ENCODE measurements at regions not wholly inside any gene's neighbourhood (a gene's known extent, or its start where the extent isn't known, plus 50 kb on each side); places are given as distances from the start of the nearest gene placed in this dataset.

- peaks cover 30% of the 10 kb centered on the region for H3K4me1 Mint-ChIP-seq (ENCODE audit: low read depth)
- H3K27me3 Mint-ChIP-seq: peaks cover 6% of the 10 kb centered on the region
- no peak overlapping the region for H3K27ac Mint-ChIP-seq
- peaks cover 9% of the 10 kb centered on the region for H3K9me3 Mint-ChIP-seq
- H3K36me3 Mint-ChIP-seq (ENCODE audit: low read depth): peaks cover 2% of the 10 kb centered on the region
- no peak overlapping the region for H3K4me3 Mint-ChIP-seq
- ChIA-PET CTCF (no interaction called here), POLR2A (no interaction called here)
- intact Hi-C loops (cut with micrococcal nuclease): no loop called here
- ATAC-seq: no peak
- no peak for DNase-seq
- no peak for TF ChIP-seq CTCF (IDR thresholded peaks at IDR 0.05)
Observed at GRCh38 chr21:35479065-35479448, 430.0 kb upstream of the RUNX1 start.

- peaks cover 6% of the 10 kb centered on the region for H3K27me3 Mint-ChIP-seq
- DNase-seq (no peak), ATAC-seq (no peak)
- H3K27ac Mint-ChIP-seq: no peak overlapping the region
- CTCF ChIA-PET: no interaction called here
- intact Hi-C loops (cut with micrococcal nuclease): no loop called here
- H3K4me1 Mint-ChIP-seq (ENCODE audit: low read depth): peaks cover 30% of the 10 kb centered on the region
- no peak overlapping the region for H3K4me3 Mint-ChIP-seq
- POLR2A ChIA-PET: interaction anchor here (0.6 kb wide), 1 partner anchor 521 kb away, joined by 3 read pairs; no protein-coding TSS in a partner anchor
- H3K36me3 Mint-ChIP-seq (ENCODE audit: low read depth): peaks cover 2% of the 10 kb centered on the region
- TF ChIP-seq CTCF (IDR thresholded peaks at IDR 0.05): no peak
- peaks cover 9% of the 10 kb centered on the region for H3K9me3 Mint-ChIP-seq
Observed at GRCh38 chr21:35478161-35479064, 429.3 kb upstream of the RUNX1 start.

- Mint-ChIP-seq H3K27me3 (peaks cover 6% of the 10 kb centered on the region), H3K4me3 (no peak overlapping the region), H3K36me3 (ENCODE audit: low read depth) (peaks cover 2% of the 10 kb centered on the region), H3K4me1 (ENCODE audit: low read depth) (peaks cover 28% of the 10 kb centered on the region), H3K9me3 (peaks cover 9% of the 10 kb centered on the region), H3K27ac (no peak overlapping the region)
- ATAC-seq (no peak), DNase-seq (no peak)
- ChIA-PET CTCF (no interaction called here), POLR2A (no interaction called here)
- intact Hi-C loops (cut with micrococcal nuclease): no loop called here
- no peak for TF ChIP-seq CTCF (IDR thresholded peaks at IDR 0.05)
Observed at GRCh38 chr21:35477622-35478021, 428.5 kb upstream of the RUNX1 start.

- intact Hi-C loops (cut with micrococcal nuclease): no loop called here
- ATAC-seq: no peak
- TF ChIP-seq CTCF (IDR thresholded peaks at IDR 0.05): no peak
Observed at GRCh38 chr21:35476621-35477395, 427.7 kb upstream of the RUNX1 start.

More at GRCh38 chr21:35476621-35477395, 427.7 kb upstream of the RUNX1 start:
- no peak for DNase-seq
- Mint-ChIP-seq H3K27me3 (peaks cover 5% of the 10 kb centered on the region), H3K4me3 (no peak overlapping the region), H3K27ac (no peak overlapping the region), H3K4me1 (ENCODE audit: low read depth) (peaks cover 28% of the 10 kb centered on the region), H3K9me3 (peaks cover 9% of the 10 kb centered on the region), H3K36me3 (ENCODE audit: low read depth) (peaks cover 2% of the 10 kb centered on the region)
- ChIA-PET CTCF (interaction anchor here (1.0 kb wide), 1 partner anchor 35 kb away, joined by 3 read pairs; no protein-coding TSS in a partner anchor), POLR2A (interaction anchor here (0.6 to 0.7 kb wide), 2 partner anchors 522 to 669 kb away, joined by 3 to 5 read pairs; no protein-coding TSS in a partner anchor)

All from activated CD8-positive, alpha-beta T cell treated with anti-CD3 and anti-CD28 coated beads for 36 hours (primary cell).